HCT116 (cell line): ENCODE measurements at regions not wholly inside any gene's neighbourhood (a gene's known extent, or its start where the extent isn't known, plus 50 kb on each side); places are given as distances from the start of the nearest gene placed in this dataset.

ENCODE experiments used
- ATAC-seq: fragments of 200-7000 bp; cut with Tn5 transposase; 2 replicates; pipeline ENCODE4 v1.9.1; 2020; ENCODE audit warnings: mild to moderate bottlenecking, moderate library complexity
- BruUV-seq: library from RNA; stranded (reverse); fragments of 400-500 nt; replicated peaks from 2 replicates; lab custom pipeline; 2021; lab: Mats Ljungman, UMichigan
- CTCF ChIA-PET: fragments of 300-600 bp; sonication (Branson Sonifier 250); formaldehyde crosslinking; loops from one replicate; lab custom pipeline; 2021; ENCODE audit warnings: antibody characterized with exemption; lab: Charles Lee
- POLR2A ChIA-PET: fragments of 300-600, 350-600 bp; sonication (Branson Sonifier 250); formaldehyde crosslinking; loops from one replicate; lab custom pipeline; 2021; ENCODE audit warnings: antibody characterized with exemption; lab: Charles Lee
- RAD21 ChIA-PET, 2 experiments: fragments of 300-600 bp; sonication (Branson Sonifier 250); formaldehyde crosslinking; loops; one replicate each; lab custom pipeline; 2023; ENCODE audit warnings: low total read pairs in 2 of 2; ENCODE audit not compliant: uncharacterized antibody in 2 of 2, unreplicated experiment in 2 of 2, low non-redundant PET in 1 of 2; lab: Charles Lee
- DNase-seq: peaks from one replicate; pipeline ENCODE4 v3.0.0-alpha.2; 2010; ENCODE audit warnings: low read depth, low spot score
- H2AFZ ChIP-seq: fragments of 200-600 bp; shearing (Covaris generic), sonication (generic); 2 replicates; pipeline ENCODE4 v1.6.1; 2017; ENCODE audit warnings: low read depth, mixed run types, mixed read lengths, antibody characterized with exemption, low read length; ENCODE audit not compliant: poor library complexity, severe bottlenecking
- H3K27ac ChIP-seq: 2 replicates; pipeline ENCODE4 v1.5.1; 2012; ENCODE audit warnings: low read depth, low read length
- H3K27me3 ChIP-seq: fragments of 200-600 bp; sonication (generic); 2 replicates; pipeline ENCODE4 v1.6.1; 2016; ENCODE audit warnings: mixed run types, low read length, mixed read lengths; ENCODE audit not compliant: insufficient read depth
- H3K36me3 ChIP-seq, 2 experiments: fragments of 200-500 bp in 1 of 2; fragments of 200-600 bp in 1 of 2; sonication (Bioruptor generic) in 1 of 2; sonication (generic) in 1 of 2; 2 replicates each; pipeline versions ENCODE4 v1.5.1 to v1.6.1; 2014 to 2016; ENCODE audit warnings: low read length in 2 of 2, inconsistent platforms in 1 of 2, mixed read lengths in 1 of 2, mixed run types in 1 of 2; ENCODE audit not compliant: insufficient read depth in 2 of 2, control insufficient read depth in 1 of 2
- H3K4me1 ChIP-seq, 2 experiments: fragments of 200-600 bp in 1 of 2; sonication (generic) in 1 of 2; 2 replicates each; pipeline versions ENCODE4 v1.5.1 to v1.6.1; 2012 to 2017; ENCODE audit warnings: low read length in 2 of 2, inconsistent platforms in 1 of 2, mild to moderate bottlenecking in 1 of 2, mixed read lengths in 1 of 2, mixed run types in 1 of 2, moderate library complexity in 1 of 2; ENCODE audit not compliant: insufficient read depth in 2 of 2, control insufficient read depth in 1 of 2
- H3K4me2 ChIP-seq: fragments of 200-600 bp; sonication (generic); 2 replicates; pipeline ENCODE4 v1.6.1; 2017; ENCODE audit warnings: mixed run types, low read length, mixed read lengths
- H3K4me3 ChIP-seq, 2 experiments: fragments of 200-600 bp in 1 of 2; sonication (generic) in 1 of 2; replicated peaks in 1 of 2; 2 replicates each; pipeline ENCODE4 v1.5.1; 2011 to 2016; ENCODE audit warnings: low read length in 2 of 2, control low read depth in 1 of 2, low read depth in 1 of 2, mild to moderate bottlenecking in 1 of 2, mixed read lengths in 1 of 2, mixed run types in 1 of 2
- H3K79me2 ChIP-seq: fragments of 200-600 bp; sonication (generic); 2 replicates; pipeline ENCODE4 v1.6.1; 2017; ENCODE audit warnings: mild to moderate bottlenecking, mixed run types, low read length, moderate library complexity, mixed read lengths; ENCODE audit not compliant: insufficient read depth
- H3K9ac ChIP-seq: fragments of 200-600 bp; sonication (generic); 2 replicates; pipeline ENCODE4 v1.6.1; 2016; ENCODE audit warnings: low read length, mixed read lengths
- H3K9me2 ChIP-seq: fragments of 200-600 bp; sonication (generic), shearing (Covaris generic); 2 replicates; pipeline ENCODE4 v1.6.1; 2017; ENCODE audit warnings: mixed run types, mild to moderate bottlenecking, moderate library complexity; ENCODE audit not compliant: insufficient read depth
- H3K9me3 ChIP-seq, 2 experiments: fragments of 200-500 bp in 1 of 2; fragments of 200-600 bp in 1 of 2; sonication (Bioruptor generic) in 1 of 2; sonication (generic) in 1 of 2; 2 replicates each; pipeline ENCODE4 v1.6.1; 2014 to 2017; ENCODE audit warnings: low read length in 2 of 2, mixed read lengths in 2 of 2, inconsistent platforms in 1 of 2, low read depth in 1 of 2, mild to moderate bottlenecking in 1 of 2, mixed run types in 1 of 2, moderate library complexity in 1 of 2; ENCODE audit not compliant: control insufficient read depth in 1 of 2, insufficient read depth in 1 of 2
- H4K20me1 ChIP-seq: fragments of 200-600 bp; sonication (generic), shearing (Covaris generic); 2 replicates; pipeline ENCODE4 v1.6.1; 2017; ENCODE audit warnings: mixed run types, mild to moderate bottlenecking, moderate library complexity; ENCODE audit not compliant: insufficient read depth
- CBX3 ChIP-seq: IDR thresholded peaks from 2 replicates; pipeline ENCODE4 v1.6.1; 2012; ENCODE audit warnings: low read depth
- CTCF ChIP-seq, 3 experiments: fragments of 200-600 bp in 1 of 3; sonication (generic) in 1 of 3; IDR thresholded peaks in 2 of 3; conservative IDR thresholded peaks in 1 of 3; 2 replicates each; pipeline ENCODE4 v1.5.1; 2012 to 2017; ENCODE audit warnings: low read depth in 2 of 3, low read length in 2 of 3, antibody characterized with exemption in 1 of 3, borderline replicate concordance in 1 of 3, control low read depth in 1 of 3, mild to moderate bottlenecking in 1 of 3, mixed read lengths in 1 of 3, mixed run types in 1 of 3, moderate library complexity in 1 of 3; ENCODE audit not compliant: insufficient read depth in 1 of 3
- JUND ChIP-seq: IDR thresholded peaks from 2 replicates; pipeline ENCODE4 v1.6.1; 2012
- TCF7L2 ChIP-seq: IDR thresholded peaks from 2 replicates; pipeline ENCODE4 v1.7.0; 2011; ENCODE audit warnings: borderline replicate concordance, inconsistent platforms; ENCODE audit not compliant: insufficient read depth, insufficient read length; ENCODE audit errors: extremely low read depth
- intact Hi-C: fragments of 100-400 bp; cut with micrococcal nuclease; formaldehyde crosslinking; loops from 2 replicates; pipeline ENCODE4 v1.10.0; 2022
- TF ChIP-seq, protein P1 (sequence below): IDR thresholded peaks from 2 replicates; pipeline ENCODE4 v1.6.1; 2011; ENCODE audit warnings: mild to moderate bottlenecking, low read length, moderate library complexity; ENCODE audit not compliant: insufficient replicate concordance; ENCODE audit errors: extremely low read depth

GRCh38 chr12:92021666-92022035 lies 124.0 kb downstream of the BTG1 start:
- H3K27me3 ChIP-seq: no peaks in the 10 kb centered on the region
- no peaks in the 10 kb centered on the region for H3K79me2 ChIP-seq
- CTCF ChIA-PET: no interaction called here
- no peak overlapping the region for H3K27ac ChIP-seq
- BruUV-seq: no TSS peak
- H3K9me2 ChIP-seq: no peaks in the 10 kb centered on the region
- no peak overlapping the region for H3K9ac ChIP-seq
- no peaks in the 10 kb centered on the region for H4K20me1 ChIP-seq
- RAD21 ChIA-PET: no interaction called here
- no peak for TF ChIP-seq CTCF (IDR thresholded peaks at IDR 0.05 in 2 of 3, conservative IDR thresholded peaks at IDR 0.05 in 1 of 3; ENCODE audit: borderline replicate concordance in 1 of 3, insufficient read depth in 1 of 3, low read depth in 2 of 3, low read length in 2 of 3)
- TF ChIP-seq CBX3: no peak
- no peak for TF ChIP-seq JUND
- no peak for TF ChIP-seq TCF7L2
- TF ChIP-seq, protein P1, sequence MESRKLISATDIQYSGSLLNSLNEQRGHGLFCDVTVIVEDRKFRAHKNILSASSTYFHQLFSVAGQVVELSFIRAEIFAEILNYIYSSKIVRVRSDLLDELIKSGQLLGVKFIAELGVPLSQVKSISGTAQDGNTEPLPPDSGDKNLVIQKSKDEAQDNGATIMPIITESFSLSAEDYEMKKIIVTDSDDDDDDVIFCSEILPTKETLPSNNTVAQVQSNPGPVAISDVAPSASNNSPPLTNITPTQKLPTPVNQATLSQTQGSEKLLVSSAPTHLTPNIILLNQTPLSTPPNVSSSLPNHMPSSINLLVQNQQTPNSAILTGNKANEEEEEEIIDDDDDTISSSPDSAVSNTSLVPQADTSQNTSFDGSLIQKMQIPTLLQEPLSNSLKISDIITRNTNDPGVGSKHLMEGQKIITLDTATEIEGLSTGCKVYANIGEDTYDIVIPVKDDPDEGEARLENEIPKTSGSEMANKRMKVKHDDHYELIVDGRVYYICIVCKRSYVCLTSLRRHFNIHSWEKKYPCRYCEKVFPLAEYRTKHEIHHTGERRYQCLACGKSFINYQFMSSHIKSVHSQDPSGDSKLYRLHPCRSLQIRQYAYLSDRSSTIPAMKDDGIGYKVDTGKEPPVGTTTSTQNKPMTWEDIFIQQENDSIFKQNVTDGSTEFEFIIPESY: no peak
- intact Hi-C loops: loop anchor here (5.0 kb wide), 1 partner anchor 221 kb away; no protein-coding TSS in a partner anchor
- H3K4me1 ChIP-seq: no peaks in the 10 kb centered on the region
- no peak overlapping the region for H3K4me3 ChIP-seq
- no peaks in the 10 kb centered on the region for H3K36me3 ChIP-seq
- DNase-seq (no peak), ATAC-seq (no peak)
- POLR2A ChIA-PET: no interaction called here
- no peak overlapping the region for H3K4me2 ChIP-seq
- no peaks in the 10 kb centered on the region for H3K9me3 ChIP-seq
- no peak overlapping the region for H2AFZ ChIP-seq
